ENCODE measurements at regions not wholly inside any gene's neighbourhood (a gene's known extent, or its start where the extent isn't known, plus 50 kb on each side); places are given as distances from the start of the nearest gene placed in this dataset.
"Not testable (repeated sequence)": the region's sequence is repeated elsewhere in the genome, so short reads cannot be mapped to it uniquely, and the experiment has no call there.

DNA sequence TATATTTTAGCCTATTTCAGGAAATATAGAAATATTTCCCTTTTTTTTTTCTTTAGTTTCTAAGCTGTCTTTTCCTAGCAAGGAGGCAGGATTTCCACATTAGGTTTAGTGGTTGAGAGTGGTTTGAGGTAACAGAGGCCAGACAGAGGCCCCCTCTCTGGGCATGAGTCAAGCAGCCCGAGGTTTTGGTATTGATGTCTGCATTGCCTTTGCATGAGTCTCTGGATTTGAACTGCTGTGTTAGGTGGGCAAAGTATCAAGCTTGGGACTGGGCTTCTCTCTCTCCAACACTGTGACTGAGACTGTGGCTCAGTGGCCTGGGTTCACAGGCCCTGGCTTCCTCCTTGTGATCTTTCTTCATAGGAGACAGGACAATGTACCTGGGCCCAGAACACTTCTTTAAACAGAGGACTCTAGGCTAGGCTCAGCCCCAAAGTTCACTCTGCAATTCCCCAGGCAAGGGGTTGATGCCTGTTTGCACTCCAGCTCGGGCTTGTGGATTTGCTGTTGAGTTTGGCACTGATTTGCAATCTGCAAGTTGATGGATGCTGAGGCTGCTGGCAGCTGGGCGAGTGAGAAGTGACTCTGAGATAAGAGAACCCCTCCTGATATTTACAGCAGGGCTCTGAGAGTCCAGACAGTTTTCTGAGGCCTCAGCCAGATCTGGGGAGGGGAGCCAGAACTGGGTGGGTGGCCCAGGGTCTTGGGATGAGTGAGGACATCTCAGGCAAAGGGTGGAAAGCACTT is 271.2 kb downstream of the EN1 start:
- in situ Hi-C loops (cut with HindIII; ENCODE audit: low sequenced_read_pairs): no loop called here

DNA sequence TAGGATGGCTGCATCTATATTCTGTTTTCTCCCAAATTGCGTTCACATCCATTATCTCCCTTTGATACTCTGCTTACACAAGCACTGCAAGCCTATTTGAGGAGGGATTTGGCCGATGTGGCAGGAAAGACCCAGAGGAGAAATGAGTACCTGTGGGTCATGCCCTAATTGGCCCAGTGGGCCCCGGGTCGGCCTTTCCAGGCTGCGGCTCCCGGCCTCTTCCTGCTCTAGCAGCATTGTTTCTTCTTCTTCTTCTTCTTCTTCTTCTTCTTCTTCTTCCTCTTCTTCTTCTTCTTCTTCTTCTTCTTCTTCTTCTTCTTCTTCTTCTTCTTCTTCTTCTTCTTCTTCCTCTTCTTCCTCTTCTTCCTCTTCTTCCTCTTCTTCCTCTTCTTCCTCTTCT is 275.1 kb downstream of the EN1 start:
- in situ Hi-C loops (cut with HindIII; ENCODE audit: low sequenced_read_pairs): not testable (repeated sequence)

DNA sequence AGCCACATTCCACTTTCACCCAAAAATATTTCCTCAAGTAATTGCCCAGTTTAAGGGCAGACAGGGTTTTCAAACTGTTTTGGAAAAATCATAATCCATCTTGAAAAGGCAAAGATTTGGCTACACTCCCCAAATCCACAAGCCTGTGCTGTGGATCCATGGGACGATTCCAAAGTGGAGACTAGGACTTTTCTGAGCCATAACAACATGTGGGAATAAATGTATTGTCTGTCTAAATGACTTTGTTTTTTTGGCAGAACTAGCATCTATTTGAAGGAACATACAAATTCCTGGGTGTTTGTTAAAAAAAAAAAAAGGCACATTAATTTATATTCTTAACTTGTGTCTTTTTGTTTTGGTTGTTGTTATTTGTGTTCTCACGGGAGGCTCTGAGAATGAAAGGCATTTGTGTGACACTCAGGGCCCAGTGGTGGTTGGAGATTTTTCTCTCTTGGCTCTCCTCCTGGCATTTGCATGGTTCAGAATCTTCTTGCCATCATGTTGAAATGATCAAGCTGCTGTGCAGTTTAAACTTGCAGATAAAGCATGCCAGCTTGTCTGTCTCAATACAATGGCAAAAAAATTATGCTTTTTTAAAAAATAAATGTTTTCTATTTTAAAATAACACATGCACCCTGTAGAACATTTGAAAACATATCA is 277.4 kb downstream of the EN1 start:
- in situ Hi-C loops (cut with HindIII; ENCODE audit: low sequenced_read_pairs): no loop called here

DNA sequence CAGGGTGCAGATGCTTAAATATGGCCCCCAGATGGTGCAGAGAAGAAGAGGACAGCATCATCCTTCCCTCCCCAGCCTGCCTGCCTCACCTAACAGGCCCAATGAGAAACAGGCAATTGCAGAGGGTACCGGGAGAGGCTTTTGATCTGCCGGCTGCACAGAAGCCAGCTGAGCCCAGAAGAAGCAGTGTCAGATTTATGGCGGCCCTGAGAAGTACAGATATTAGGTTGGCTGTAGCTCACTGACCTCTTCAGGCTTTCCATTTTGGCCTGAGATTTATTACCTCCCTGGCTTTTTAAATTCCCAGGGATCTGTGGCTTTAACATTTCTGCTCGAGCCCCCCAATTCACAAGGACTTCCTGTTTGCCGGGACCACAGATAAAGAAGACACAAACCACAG is 278.7 kb downstream of the EN1 start:
- in situ Hi-C loops (cut with HindIII; ENCODE audit: low sequenced_read_pairs): no loop called here

DNA sequence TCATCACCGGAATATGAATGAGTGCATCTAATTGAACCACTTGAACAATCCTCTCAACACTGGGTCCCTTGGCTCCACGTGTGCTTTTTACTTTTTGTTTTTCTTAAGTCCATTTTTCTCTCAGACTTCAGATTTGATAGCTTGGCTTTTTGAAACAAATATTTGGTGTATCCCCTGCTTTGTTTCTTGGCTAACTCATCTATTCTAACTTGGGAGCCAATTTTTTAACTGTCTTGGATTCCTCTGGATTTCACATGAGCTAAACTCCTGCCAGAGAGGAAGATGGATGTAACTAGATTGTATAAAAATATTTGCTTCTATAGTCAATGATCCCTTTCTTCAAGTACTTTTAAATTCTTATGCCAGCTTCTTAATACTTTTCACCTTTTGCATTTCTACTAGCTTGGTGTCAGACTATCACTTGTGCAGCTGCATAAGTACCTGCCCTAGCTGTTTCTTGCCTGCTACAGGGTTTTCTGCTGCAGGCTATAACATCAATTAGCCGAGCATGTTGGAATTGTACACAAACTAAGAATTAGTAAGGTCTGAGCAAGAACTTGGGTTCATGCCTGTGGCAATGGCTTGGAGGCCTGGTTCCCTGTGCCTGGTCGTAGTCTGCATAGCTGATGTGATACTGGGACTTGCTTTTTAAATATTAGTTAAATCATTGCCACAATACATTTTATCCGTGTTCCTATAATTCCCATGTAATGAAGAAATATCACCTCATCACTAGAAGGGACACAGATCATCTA is 281.5 kb downstream of the EN1 start:
- in situ Hi-C loops (cut with HindIII; ENCODE audit: low sequenced_read_pairs): no loop called here

DNA sequence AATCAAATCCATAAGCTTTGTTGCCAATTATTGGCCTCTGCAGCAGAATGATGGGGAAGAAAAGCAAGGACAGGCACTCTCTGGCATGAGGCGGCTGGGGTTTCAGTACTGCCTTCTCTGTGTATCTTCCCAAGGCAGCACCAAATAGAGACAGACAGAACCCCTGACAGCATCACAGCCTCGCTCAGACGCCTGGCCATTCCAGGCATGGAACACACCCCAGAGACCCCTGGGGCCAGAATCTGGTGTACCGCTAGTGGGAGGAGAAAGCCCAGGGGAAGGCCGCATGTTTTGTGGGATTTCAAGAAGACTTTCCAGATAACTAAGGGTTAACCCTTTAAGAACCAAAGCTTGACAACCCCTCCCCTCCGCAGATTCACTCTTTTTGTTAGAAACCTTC is 282.1 kb downstream of the EN1 start:
- in situ Hi-C loops (cut with HindIII; ENCODE audit: low sequenced_read_pairs): no loop called here

GRCh38 chr2:118562144-118562543 is 285.3 kb downstream of the EN1 start:
- in situ Hi-C loops (cut with HindIII; ENCODE audit: low sequenced_read_pairs): no loop called here

DNA sequence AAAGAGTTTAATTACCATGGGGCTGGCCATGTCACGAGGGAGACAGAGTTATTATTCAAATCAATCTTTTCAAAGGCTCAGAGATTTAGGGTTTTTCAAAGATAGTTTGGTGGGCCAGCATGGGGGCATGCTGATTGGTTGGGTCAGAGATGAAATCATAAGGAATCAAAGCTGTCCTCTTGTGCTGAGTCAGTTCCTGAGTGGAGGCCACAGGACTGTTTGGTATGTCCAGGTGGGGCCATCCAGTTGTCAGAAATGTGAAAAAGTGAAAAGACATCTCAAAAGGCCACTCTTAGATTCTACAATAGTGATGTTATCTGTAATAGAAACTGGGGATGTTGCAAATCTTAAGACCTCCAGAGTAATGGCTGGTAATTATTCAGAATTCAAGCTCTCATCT is 288.6 kb downstream of the EN1 start:
- in situ Hi-C loops (cut with HindIII; ENCODE audit: low sequenced_read_pairs): no loop called here

GRCh38 chr2:118557791-118558190 is 289.7 kb downstream of the EN1 start:
- in situ Hi-C loops (cut with HindIII; ENCODE audit: low sequenced_read_pairs): no loop called here

DNA sequence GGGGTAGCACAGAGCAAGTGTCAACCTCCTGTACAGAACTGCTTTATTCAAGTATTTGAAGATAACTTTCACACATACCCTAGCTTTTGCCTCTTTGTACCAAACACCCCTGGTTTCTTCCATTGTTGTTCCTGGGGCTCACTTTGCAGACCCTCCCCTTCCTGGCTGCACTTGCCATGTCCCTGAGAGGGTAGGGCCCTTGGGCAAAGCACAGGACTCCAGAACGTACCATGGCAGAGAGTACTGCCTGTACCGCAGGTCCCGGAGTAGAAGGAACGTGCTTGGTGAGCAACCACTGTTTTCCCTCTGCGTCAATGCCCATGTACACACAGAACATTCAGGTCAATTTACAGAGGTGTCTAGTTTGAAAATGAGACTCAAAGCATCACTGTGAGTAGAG is 290.4 kb downstream of the EN1 start:
- in situ Hi-C loops (cut with HindIII; ENCODE audit: low sequenced_read_pairs): no loop called here

DNA sequence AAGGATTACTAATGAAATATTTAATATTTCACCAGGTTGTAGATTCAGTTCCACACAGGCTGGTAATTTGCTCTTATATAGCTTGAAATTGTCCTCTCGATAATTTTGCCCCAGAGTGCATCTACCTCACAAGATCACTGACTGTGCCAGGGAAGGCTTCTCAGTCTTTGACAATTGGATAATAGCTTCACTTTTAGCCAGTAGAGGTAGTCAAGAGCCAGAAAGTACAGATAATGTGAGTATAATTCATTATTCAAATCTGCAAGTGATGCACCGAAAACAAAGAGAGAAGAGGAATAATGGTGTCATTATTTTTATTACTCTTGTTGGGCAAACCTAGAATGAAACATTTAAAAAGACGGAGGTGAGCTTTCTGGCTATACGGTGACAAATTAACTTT is 292.8 kb downstream of the EN1 start:
- in situ Hi-C loops (cut with HindIII; ENCODE audit: low sequenced_read_pairs): no loop called here

DNA sequence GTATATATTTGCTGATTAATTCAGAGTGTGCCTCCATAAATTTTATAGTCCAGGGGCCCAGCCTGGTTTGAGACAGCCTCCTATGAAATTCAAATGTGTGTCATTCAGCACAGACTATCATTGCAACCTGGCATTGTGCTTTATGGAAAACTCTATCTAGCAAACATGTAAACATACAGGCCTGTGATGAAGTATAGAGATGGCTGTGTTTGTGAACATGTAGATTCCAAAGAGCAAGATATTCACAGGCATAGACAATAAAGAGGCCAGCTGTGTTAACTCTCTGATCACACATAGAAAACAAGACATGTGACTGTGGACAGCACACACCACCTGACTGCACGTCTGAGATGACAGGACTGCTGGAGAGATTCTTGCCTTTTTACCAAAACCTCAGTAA is 297.9 kb downstream of the EN1 start:
- in situ Hi-C loops (cut with HindIII; ENCODE audit: low sequenced_read_pairs): no loop called here

DNA sequence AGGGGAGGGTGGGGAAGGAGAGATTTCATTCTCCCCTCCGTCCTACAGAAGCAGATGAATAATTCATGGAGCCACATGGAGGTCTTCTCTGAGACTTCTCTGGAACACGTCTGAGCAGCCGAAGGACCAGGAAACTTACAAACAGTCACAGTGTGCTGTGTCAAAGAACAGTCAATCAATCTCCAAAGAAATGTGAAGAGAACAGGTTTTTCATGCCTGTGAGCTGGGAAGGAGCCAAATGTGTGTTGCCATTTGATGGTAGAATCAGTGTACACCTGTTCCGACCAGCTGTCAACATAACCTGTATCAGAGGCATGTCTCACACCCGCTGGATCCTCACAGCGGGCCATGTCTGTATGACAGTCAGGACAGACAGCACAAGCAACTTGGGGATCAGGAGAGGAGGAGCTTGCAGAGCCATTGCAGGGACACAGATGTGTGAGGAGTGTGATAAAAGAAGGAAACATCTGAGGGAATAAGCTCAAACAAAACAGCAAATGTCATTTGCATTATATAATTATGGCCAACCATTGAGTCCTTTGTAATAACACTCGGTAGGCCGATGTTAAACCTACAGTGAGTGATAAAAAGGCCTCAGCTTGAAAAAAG is 298.5 kb downstream of the EN1 start:
- in situ Hi-C loops (cut with HindIII; ENCODE audit: low sequenced_read_pairs): no loop called here

DNA sequence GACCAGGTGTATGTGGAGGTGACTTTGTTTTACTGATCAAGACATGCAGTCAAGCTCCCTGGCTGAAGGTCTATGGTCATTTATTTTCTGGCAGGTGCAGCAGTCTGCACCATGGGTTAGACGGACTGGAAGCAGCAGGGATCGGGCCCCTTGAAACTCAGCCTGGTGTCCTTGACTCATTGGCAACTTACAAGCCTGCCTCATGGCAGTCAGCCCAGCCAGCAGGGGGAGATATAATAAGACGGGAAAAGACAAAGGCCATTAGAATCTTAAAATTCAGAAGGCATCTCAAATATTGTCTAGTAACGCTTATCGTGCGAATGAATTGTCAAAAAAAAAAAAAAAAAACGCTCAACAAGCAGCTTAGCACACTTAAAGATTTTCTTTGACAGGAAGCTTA is 308.2 kb downstream of the EN1 start:
- in situ Hi-C loops (cut with HindIII; ENCODE audit: low sequenced_read_pairs): no loop called here

DNA sequence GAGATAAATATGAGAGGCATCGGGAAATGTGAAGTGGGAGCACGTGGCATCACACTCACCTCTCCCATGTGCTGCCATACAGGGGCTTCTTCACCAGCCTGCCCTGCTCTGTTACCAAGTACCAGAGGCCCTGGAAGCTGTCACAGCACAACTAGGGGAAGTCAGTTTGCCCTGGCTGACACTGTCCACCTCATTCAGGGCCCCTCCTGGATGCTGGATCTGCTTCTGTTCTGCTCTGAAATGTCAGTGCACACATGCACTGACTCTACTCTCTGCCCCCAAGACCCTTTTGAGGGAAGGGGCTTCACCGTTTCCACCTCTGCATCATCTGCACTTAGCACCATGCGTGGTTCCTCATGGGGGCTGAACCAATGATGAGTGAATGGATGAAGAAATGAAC is 311.1 kb downstream of the EN1 start:
- in situ Hi-C loops (cut with HindIII; ENCODE audit: low sequenced_read_pairs): no loop called here

- in situ Hi-C loops (cut with HindIII; ENCODE audit: low sequenced_read_pairs): no loop called here
Measured at GRCh38 chr2:118535818-118536212, 311.6 kb downstream of the EN1 start.

DNA sequence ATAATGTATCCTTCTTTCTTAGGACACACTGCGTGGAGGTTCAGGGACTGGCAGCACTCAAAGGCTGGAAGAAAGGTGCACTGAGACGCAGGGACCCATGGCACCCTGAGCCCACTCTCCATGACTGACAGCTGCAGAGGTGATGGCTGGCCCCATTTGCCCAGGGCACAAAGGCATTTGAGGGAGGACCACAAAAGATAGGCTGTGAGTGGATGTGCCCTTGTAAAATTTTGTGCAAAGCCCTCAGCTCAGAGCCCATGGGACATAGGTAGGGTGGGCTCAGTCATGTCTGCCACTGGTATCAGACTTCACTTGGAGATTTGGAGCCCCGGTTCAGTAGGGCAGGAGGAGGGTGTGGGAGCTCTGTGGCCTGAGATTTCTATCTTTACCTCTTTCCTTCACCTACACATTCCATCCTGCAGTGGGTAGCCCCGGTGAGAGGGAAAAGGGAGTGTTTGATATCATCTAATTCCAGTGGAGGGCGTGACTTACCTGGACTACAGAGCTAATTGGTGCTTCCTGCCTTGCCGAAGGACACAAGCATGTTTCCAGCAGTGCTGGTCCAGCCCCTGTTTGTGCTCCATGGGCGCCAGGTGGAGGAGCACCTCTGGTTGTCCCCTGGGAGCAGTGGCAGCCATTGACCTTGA is 312.2 kb downstream of the EN1 start:
- in situ Hi-C loops (cut with HindIII; ENCODE audit: low sequenced_read_pairs): no loop called here

DNA sequence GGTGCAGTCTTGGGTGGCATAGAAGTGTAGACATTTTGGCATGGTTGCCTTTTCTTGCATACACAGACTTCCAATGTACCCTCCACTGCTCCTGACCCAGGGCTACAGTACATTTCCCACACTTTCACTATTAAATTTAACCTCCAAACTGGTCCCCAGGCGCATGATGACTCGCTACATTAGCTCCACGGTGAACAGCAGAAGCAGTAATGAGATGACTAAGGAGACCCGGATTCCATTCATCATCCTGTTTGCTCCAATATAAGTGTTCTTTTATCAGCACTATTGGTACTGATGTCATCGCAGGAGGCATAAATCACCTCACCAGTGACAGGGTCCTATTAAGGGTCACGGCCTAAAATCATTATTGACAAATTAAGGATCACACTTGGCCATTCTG is 316.5 kb downstream of the EN1 start:
- in situ Hi-C loops (cut with HindIII; ENCODE audit: low sequenced_read_pairs): no loop called here

GRCh38 chr2:118529908-118530599 is 317.4 kb downstream of the EN1 start:
- in situ Hi-C loops (cut with HindIII; ENCODE audit: low sequenced_read_pairs): no loop called here

DNA sequence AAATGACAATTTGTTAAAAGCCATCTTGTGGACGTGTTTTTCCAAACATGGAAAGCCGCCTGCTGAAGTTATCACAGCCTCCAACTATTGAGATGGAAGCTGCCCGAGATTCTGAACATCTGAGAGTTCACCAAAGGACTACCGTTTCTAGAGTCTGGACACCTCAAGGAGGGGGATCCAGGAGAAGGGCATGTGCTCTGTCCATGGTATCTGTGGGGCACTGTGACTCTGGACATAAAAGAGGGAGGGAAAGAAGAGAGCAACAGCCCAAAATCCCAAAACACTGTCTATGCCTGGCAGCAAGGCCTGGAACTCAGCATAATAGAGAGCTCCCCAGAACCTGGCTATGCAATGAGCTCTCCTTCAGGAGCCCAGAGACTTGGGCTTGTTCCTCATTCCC is 319.9 kb downstream of the EN1 start:
- in situ Hi-C loops (cut with HindIII; ENCODE audit: low sequenced_read_pairs): no loop called here

DNA sequence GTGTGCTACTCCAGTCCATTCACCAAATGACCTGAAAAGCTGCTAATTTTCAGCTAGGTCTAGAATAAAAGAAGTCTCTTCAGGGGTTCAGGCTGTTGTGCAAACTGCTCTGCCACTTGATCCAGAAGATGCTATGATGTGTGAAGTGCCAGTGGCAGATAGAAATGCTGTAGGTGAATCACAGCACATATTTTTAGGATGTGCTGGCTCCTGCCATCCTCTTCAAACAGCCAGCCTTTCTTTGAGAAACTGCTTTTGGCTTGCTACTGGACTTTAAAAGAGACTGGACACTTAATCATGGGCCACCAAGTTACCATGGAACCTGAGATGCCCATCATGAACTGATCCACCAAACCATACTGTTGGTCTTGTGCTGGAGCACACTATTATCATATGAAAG is 322.1 kb downstream of the EN1 start:
- in situ Hi-C loops (cut with HindIII; ENCODE audit: low sequenced_read_pairs): no loop called here

All from DLD1 (cell line).